NCI-H1417 (cell line): ENCODE measurements at regions not wholly inside any gene's neighbourhood (a gene's known extent, or its start where the extent isn't known, plus 50 kb on each side); places are given as distances from the start of the nearest gene placed in this dataset.
"Not testable (repeated sequence)": the region's sequence is repeated elsewhere in the genome, so short reads cannot be mapped to it uniquely, and the experiment has no call there.

Experiments used
- DNase-seq, 3 experiments: peaks; one replicate each; lab custom pipeline; 2025; lab: John Stamatoyannopoulos, UW

- not testable (repeated sequence) for DNase-seq
Observed at GRCh38 chr11:91481875-91482274, 742.7 kb upstream of the FAT3 start.

DNA sequence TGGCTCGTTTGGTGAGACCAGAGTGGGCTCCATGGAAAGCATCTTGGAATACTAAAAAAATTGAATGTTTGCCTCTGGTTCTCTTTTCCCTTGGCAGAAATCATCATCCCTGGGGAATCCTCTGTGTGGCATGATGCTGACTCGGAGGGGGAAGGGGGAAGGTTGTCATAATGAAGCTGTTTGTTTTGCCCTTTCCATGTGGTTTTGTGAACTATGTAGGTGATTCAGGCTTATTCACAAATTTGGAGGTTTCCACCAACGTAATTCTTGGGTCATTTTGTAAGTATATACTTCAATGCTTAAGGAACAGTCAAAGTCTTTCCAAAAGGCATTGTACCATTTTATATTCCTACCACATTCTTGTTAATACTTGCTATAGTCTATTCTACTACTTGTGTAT, 754.0 kb upstream of the FAT3 start:
- DNase-seq, result no peak

DNA sequence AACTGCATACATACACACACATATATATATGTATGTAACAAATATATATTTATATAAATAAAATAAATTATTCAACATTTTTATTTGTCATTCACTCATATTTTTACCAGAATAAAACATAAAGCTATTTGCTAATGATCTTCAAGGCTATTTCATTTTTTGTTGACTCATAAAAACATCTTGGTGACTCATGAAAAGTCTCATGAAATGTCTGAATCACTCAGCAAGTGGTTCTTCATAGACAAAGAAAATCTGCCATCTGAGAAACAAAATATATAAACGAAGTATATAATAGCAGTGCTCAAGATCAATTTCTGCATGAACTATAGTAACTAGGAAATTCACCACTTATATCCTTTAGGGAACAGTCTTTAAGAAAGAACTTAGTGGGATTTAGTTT, 764.8 kb upstream of the FAT3 start:
- DNase-seq, result no peak

DNA sequence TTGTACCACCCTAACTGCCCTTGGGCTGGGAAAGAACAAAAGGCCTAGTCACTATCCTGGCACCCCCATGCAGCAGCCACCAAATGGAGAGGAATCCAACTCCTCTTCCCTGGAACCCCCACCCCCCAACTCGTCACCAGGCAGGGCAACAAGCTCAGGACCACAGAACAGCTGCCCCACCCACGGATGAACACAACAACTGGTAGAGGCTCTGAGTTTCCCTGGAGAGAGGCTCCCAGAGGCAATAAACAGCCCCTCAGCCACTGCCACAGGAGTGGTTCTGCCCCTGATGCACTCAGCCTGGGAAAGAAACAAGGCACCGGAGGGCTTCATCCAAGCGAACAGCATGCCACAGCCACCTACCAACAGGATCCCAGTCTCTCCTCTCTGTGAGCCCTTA, 778.4 kb upstream of the FAT3 start:
- DNase-seq, result no peak

DNA sequence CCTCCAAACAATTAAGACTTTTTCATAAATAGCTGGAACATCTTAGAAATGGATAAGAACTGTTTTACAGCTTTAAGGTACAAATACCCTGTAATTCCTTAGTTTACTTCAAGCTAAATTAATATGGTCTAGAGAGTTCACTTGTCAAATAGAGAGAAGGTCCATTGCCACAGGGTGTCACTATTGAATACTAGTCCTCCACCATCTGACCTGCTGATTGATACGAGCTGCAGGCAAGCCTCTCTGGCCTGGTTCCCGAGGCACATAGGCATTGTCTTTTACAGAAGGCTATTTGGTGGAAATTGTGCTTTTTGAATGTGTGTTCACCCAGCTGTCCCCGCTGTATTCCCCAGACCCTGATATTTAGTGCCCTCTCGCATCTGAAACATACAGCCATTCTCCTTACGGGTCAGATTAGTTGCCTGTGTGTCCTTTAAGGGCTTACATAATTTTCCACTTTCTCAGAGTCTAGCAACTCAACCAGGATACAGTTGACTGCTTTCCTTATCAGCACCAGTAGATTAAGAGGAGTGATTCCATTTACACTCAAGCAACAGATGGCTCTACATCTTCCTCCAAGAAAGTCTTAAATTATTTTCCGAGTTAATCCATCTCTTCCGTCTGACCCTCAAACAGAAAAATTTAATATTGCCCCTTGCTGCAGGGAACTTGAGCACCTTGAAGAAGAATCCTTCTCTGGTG, 788.8 kb upstream of the FAT3 start:
- DNase-seq, result peak in 2 of 3 experiments; percentile 6 to 48

DNA sequence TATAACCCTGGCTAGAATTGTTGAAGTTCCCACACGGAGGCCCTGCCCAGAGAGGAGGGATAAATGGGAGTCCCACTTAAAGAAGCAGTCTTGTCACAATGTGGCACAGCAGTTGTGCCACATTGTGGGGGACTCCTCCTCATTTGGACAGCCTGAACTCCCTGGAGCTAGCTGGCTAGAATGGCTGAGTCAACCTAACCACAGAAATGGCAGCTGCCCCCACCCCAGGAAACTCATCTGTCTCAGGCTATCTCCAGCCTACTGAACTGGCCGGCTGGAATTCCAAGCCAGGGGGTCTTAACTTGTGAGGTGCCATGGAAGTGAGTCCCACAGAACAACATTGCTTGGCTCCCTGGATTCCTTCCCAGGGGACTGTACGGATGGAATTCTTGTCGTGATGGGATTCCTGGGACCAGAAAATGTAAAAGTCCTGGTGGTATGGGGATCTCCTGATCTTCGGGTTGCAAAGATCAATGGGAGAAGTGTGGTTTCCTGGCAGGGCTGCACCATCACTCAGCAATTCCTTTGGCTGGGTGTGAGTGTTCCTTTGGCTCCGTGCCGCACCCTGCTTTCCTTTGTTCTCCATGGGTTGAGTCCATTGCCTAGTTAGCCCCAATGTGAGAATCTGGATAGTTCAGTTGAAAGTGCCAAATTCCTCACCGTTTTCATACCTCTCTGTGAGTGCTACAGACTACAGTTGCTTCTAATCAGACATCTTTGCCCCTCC, 791.2 kb upstream of the FAT3 start:
- DNase-seq, result no peak

- DNase-seq, result peak in 2 of 3 experiments; percentile 23 to 87
Observed at GRCh38 chr11:91421641-91422040, 803.0 kb upstream of the FAT3 start.

DNA sequence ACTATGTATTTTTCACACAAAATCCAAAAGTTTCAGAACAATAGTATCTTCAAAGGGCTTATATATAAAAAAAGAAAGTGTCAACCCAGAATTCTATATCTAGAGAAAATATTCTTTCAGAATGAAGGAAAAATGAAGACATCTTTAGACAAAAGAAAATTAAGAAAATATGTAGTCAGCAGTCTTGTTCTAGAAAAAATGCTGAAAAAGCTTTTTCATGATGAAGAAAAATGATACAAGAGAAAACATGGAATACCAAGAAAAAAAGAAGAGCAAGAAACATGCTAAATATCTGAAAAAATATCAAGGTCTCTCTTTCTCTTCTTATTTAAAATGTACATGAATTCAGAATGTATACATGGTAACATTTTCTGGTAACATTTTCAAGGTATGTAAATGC, 816.8 kb upstream of the FAT3 start:
- no peak for DNase-seq

- no peak for DNase-seq
Observed at GRCh38 chr11:91406009-91406408, 818.6 kb upstream of the FAT3 start.

DNA sequence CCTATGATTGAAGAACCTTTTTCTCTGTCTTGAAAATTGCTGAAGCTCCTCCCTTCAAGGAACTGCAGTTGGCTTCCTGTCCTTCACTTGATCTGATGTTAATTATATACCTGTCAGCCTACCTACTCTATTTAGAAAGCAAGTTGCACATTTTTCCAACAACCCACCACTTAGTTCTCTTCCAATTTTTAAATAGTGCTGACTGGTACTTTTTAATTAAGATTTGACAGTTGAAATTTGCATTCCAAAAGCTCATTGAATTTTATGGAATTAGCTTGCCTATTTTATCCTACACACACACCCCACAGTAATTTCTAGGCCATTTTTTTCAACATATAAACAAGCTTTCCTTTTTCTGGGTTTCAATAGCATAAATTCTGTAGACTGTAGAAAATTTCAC, 820.3 kb upstream of the FAT3 start:
- DNase-seq, result peak in 1 of 3 experiments; percentile 33

- no peak for DNase-seq
Observed at GRCh38 chr11:91397134-91397468, 827.5 kb upstream of the FAT3 start.

GRCh38 chr11:91396236-91397133, 828.1 kb upstream of the FAT3 start:
- peak in 2 of 3 experiments; percentile 33 to 71 for DNase-seq

DNA sequence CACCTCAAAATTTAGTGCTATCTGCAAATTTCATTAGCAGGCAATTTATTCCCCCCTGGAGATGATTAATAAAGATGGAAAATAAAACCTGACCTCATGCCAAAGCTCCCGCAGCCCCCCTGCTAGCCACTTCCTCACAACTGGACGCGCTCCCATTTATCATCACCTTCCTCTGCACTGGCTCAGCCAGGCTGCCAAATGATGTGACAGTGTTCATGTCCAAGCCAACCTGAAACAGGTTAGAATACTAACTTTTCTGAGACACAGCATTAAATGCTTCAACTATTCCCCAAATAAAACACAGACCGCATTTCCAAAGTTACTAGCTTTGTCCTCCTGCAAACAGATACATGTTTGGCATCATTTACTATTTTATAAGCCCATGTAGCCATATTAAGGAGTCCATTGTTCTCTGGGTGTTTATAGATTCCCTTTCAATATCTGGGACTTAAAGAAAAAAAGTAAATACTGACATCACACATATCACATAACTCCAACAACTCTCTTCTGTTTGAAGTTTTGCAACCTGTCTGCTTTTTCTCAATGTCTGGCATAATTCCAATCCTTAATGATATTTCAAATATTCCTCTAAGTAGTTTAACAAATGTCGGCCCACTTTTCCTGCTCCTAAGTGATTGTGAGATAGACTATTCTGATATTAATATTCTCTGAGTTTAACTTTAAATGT, 829.7 kb upstream of the FAT3 start:
- DNase-seq, result peak in 2 of 3 experiments; percentile 12 to 61

DNA sequence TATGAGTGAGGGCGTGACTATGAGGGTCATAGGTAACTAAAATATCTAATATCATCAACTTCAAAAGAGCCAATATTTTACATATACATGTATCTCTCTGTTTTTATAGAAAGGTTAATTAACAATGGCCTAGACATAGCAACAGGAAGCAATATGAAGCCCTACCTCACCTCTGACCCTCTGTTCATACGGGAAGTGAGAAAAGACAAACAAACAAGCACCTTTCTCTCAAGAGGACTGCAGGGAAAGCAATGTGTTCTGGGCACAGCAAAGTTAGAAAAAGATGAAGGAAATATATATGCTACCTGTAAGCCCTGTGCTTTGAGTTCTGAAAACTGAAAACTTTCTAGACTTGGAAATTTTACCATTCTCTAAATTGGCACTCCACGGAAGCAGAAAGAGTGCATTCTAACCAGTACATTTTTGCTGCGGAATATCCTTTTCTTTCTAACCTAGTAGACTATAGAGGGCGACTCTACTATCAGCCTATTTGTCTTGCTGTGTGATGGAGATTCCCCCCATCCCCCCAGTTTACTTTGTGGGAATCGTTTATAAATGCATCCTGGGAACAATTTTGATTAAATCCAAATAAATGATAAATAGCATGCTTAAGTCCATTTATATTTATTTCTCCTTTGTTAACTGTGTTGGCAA, 830.4 kb upstream of the FAT3 start:
- DNase-seq, result peak in 1 of 3 experiments; percentile 36

GRCh38 chr11:91382946-91383345, 841.7 kb upstream of the FAT3 start:
- no peak for DNase-seq

- DNase-seq, result no peak
Observed at GRCh38 chr11:91374794-91375193, 849.8 kb upstream of the FAT3 start.

GRCh38 chr11:91373497-91373896, 851.1 kb upstream of the FAT3 start:
- no peak for DNase-seq

DNA sequence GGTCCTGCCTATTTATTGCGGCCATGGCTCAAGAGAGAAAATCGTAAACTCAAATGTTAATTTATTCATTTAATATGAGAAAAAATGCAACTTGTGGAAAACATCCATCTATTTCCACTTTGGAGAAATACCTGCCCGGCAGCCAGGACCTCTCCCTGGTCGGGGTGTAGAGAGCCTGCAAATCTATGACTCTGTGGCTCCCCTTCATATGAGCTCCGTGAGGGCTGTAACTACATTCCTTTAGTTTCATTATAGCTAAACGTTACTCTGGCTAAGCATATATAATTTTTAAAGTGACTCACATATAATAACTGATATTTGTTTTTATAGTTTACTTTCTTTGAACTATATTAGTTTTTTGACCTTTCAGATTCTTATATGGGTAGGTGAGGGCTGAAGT, 857.8 kb upstream of the FAT3 start:
- DNase-seq, result no peak

DNA sequence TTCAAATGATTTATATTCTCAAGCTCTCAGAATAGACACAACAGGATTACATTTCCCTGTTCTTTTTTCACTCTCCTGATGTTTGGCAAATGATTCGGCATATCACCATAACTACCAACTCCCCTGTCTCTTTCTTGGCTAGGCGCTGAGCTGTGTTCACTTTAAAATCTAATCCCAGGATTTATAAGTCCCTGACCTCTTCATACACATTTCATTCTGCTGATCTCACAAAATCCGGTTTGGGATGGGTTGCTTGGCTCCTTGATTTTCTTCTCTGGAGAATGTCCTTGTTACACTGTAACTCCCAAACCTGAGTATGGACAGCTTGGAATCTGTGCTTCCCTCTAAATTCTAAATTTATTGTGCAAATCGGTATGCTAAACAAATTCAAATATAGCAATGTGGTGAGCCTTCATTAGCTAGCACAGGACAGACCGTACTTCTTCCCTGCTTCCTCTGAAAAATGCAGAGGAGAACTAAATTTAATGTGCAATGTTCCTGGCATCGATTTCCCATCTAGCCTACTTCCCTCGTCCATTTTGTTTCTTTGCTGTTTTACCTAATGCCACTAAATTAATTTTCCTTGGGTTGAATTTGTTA, 858.5 kb upstream of the FAT3 start:
- no peak for DNase-seq

- DNase-seq, result no peak
Observed at GRCh38 chr11:91350931-91351330, 873.7 kb upstream of the FAT3 start.

GRCh38 chr11:91326751-91327150, 897.9 kb upstream of the FAT3 start:
- no peak for DNase-seq
